GM18517 (cell line): ENCODE measurements at regions not wholly inside any gene's neighbourhood (a gene's known extent, or its start where the extent isn't known, plus 50 kb on each side); places are given as distances from the start of the nearest gene placed in this dataset.
"Not testable (repeated sequence)": the region's sequence is repeated elsewhere in the genome, so short reads cannot be mapped to it uniquely, and the experiment has no call there.

Experiments used
- ATAC-seq: cut with Tn5 transposase; IDR thresholded peaks from one replicate; pipeline ENCODE4 v1.9.1; 2021; ENCODE audit warnings: mild to moderate bottlenecking, moderate library complexity; ENCODE audit not compliant: unreplicated experiment

GRCh38 chr3:193040836-193041672 lies 123.4 kb upstream of the MB21D2 start:
- peak; percentile 72 for ATAC-seq

DNA sequence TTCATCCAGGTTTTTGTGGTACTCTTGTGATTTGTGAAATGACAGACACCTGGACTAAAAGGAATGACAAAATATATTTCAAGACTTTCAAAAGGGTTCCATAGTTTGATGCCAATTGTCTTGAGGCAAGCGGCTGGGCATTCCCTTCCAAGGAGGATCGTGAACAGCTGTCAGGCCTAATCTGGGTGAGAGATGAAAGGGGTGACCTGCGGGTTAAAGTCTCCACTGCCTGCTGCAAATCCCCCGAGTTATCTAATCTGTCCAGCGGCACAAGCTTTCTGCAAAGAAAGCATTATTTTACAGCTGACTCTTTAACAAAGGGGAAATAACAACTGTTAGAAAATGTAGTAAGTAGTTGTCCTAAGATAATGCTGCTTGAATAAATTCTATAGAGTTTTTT lies 128.7 kb upstream of the MB21D2 start:
- no peak for ATAC-seq

GRCh38 chr3:193047461-193047860 lies 129.8 kb upstream of the MB21D2 start:
- not testable (repeated sequence) for ATAC-seq

GRCh38 chr3:193048127-193048526 lies 130.5 kb upstream of the MB21D2 start:
- no peak for ATAC-seq

GRCh38 chr3:193049935-193050334 lies 132.3 kb upstream of the MB21D2 start:
- ATAC-seq, result no peak

DNA sequence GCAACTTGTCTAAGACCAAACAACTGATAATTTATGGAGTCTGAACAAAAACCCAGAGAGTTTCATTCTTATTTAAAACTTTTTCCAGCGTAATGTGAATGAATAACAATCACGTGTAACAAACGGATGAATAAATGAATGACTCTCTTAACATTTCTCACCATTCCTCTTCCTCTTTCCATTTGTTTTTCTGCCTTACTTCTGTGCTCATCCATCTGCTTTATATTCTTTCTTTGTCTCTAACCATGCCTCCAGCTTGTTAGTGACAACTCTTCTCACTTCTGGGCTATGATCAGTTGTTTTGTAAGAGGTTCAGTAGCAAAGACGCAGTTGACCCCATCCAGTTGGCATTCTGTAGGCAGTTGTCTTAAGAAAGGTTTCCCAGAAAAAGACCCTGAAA lies 133.7 kb upstream of the MB21D2 start:
- ATAC-seq, result no peak

GRCh38 chr3:193052354-193053045 lies 134.8 kb upstream of the MB21D2 start:
- no peak for ATAC-seq

DNA sequence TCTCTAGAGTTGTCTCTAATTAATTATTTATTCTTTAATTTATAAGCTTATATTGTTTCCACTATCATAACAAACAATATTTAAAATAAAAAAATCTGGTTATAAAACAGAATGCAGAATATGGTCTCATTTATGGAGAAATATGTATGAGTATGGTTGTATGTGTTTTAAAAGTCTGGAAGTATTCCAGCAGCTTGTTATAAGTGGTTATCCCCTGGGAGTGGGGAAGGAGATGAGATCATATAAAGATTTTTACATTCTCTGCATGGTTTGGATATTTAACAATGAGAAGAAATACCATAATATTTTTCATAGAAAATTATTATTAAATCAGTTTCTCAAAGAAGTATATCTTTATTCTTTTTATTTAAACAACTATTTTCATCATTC lies 135.4 kb upstream of the MB21D2 start:
- ATAC-seq, result no peak

- ATAC-seq, result no peak
Observed at GRCh38 chr3:193055352-193055751, 137.7 kb upstream of the MB21D2 start.

GRCh38 chr3:193057616-193058015 lies 140.0 kb upstream of the MB21D2 start:
- ATAC-seq, result no peak

DNA sequence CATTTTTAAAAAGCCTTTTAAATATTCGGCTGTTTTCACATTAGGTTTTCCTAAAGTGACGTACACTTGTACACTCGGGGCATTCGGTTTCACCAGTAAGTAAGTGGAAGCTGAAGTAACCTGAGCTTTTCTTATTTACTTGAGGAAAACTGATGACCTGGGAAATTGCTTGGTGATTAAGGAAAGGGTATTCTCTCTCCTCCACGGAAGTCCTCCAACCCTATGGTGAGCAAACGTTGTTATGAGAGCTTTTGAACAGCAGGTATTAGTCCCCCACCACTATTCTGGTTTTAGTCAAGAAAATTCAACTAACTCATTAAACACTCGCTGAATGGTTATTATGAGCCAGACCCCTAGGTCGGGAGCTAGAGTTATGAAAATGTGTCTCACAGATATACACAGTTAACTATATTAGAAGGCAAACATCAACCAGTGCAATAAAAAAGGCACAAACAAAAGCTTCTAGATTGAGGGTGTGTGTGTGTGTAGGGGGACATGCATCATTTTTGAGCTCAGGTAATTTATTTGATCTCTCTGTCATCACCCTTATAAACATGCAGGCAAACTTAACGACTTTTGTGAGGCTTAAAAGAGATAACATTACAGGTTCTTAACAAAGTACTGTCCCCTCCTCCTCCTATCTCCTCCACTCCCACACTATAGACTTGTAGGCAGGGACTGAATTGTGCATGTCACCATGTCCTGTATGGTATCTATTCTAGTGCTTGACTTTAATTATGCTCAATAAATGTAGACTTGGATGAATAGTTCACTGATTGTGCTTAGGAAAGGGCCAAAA lies 143.3 kb upstream of the MB21D2 start:
- ATAC-seq, result no peak

DNA sequence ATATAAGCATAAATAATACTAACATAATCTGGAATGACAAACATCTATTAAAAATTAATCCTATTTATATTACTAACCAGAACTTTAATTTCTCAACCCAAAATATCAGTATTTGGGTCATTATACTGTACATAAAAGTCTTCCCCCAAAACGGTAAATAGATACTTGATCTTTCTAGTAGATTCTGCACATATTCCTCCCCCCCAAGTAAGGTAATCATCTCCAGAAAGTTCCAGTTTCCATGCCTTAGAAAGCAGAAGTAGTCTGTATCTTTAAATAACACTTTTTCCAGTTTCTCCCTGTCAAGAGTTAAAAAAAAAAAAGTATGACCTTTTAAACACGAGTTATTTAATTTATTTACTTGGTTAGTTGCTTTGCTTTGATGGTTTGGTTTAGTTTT lies 150.7 kb upstream of the MB21D2 start:
- no peak for ATAC-seq

DNA sequence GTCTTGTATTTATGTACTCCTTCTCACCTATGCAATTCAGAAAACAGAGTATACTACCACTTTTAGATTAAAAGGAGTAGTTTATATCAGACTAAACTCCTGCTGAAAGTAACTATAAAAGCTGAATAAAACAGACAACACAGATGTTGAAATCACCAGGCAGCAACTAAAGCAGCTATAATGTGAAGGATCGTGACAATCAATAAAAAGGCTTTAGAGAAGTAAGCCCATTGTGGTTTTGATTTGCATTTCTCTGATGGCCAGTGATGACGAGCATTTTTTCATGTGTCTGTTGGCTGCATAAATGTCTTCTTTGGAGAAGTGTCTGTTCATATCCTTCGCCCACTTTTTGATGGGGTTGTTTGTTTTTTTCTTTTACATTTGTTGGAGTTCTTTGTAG lies 152.1 kb upstream of the MB21D2 start:
- not testable (repeated sequence) for ATAC-seq

- no peak for ATAC-seq
Observed at GRCh38 chr3:193078996-193079753, 161.5 kb upstream of the MB21D2 start.

DNA sequence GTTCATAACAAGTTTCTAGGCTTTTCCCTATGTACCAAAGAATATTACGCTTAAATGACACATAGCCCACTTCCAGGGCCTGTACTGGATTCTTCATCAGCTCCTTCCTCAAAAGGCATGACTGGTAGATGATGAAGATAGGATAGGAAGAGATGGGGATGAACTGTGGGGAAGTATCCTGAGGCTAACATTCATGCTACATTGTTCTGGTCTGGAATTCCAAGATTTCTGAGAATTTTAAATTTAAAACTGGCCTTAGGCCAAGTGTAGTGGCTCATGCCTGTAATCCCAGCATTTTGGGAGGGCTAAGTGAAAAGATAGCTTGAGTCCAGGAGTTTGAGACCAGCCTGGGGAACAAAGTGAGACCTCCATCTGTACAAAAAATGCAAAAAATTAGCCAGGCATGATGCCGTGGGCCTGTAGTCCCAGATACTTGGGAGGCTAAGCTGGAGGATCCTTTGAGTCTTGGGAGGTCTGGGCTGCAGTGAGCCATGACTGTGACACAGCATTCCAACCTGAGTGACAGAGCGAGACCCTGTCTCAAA lies 160.1 kb upstream of the PLAAT1 start:
- no peak for ATAC-seq

DNA sequence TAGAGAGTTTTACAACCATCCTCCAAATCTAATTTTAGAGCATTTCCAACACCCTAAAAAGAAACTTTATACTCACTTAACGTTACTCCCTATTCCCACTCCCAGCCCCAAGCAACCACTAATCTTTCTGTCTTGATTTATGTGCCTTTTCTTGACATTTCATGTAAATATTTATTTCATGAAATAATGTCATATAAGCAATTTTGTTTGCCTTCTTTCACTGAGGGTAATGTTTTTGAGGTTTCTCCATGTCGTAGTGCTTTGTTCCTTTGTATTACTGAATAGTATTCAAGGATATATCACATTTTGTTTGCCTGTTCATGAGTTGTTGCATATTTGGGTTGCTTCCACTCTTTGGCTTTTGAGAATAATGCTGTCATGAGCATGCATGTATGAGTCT lies 155.4 kb upstream of the PLAAT1 start:
- ATAC-seq, result no peak

DNA sequence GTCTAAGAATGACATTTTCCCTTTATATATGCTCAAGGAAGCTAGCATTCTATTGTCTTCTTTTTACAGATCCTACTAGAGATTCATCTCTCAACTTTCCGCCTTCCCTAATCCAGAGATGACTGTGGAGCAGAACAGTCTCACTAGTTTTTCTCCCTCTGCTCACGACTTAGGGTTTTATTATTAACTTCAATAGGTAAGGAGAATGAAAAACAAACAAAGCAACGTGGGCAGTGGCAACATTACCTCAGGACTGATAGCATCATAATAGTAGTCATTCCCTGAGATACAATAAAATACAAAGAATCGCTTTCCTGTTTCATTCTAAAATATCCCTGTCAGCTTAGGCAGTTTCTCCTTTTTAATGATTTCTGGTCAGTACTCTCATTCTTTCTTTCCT lies 154.3 kb upstream of the PLAAT1 start:
- no peak for ATAC-seq

- no peak for ATAC-seq
Observed at GRCh38 chr3:193087336-193087735, 153.7 kb upstream of the PLAAT1 start.

DNA sequence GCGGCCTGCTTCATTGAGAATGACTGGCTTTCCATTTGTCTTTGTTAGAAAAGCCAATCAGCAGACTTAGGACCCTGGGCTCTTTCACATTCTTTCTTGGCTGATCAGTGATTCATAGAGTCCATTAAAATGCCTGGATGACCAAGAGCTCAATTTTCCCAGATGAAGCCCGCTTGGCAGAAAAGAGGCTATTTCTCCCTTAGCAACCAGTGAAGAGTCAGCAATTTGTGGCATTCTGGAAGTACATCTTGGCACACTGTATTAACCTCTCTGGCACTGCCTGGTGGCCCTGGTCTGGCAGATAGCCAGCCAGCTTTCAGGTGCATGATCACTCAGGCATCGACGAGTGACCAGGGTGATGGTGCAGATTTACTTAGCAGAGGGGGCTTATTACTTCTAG lies 145.7 kb upstream of the PLAAT1 start:
- ATAC-seq, result no peak

- no peak for ATAC-seq
Observed at GRCh38 chr3:193096076-193096475, 144.9 kb upstream of the PLAAT1 start.
